Activated CD4-positive, alpha-beta T cell treated with anti-CD3 and anti-CD28 coated beads, Interleukin-2, amount 50 U/mL, for 48 hours (primary cell): ENCODE measurements at regions not wholly inside any gene's neighbourhood (a gene's known extent, or its start where the extent isn't known, plus 50 kb on each side); places are given as distances from the start of the nearest gene placed in this dataset.
"Not testable (repeated sequence)": the region's sequence is repeated elsewhere in the genome, so short reads cannot be mapped to it uniquely, and the experiment has no call there.

Experiments used
- DNase-seq, 2 experiments: peaks; one replicate each; pipeline ENCODE4 v3.0.0-alpha.2; 2020

GRCh38 chr16:33995821-33996372 lies 536.5 kb downstream of the TP53TG3F start:
- not testable (repeated sequence) for DNase-seq

- DNase-seq = not testable (repeated sequence)
Measured at GRCh38 chr16:34001184-34001583, 541.8 kb downstream of the TP53TG3F start.

GRCh38 chr16:34001961-34002360 lies 542.5 kb downstream of the TP53TG3F start:
- DNase-seq = not testable (repeated sequence)

GRCh38 chr16:34014841-34015820 lies 555.7 kb downstream of the TP53TG3F start:
- not testable (repeated sequence) for DNase-seq

GRCh38 chr16:34018277-34018676 lies 558.9 kb downstream of the TP53TG3F start:
- DNase-seq = not testable (repeated sequence)

GRCh38 chr16:34050787-34051320 lies 591.4 kb downstream of the TP53TG3F start:
- no peak for DNase-seq

GRCh38 chr16:34054137-34054536 lies 594.7 kb downstream of the TP53TG3F start:
- DNase-seq = no peak

- no peak for DNase-seq
Measured at GRCh38 chr16:34054969-34055368, 595.6 kb downstream of the TP53TG3F start.

GRCh38 chr16:34062620-34063253 lies 603.3 kb downstream of the TP53TG3F start:
- not testable (repeated sequence) for DNase-seq

GRCh38 chr16:34063498-34064157 lies 604.2 kb downstream of the TP53TG3F start:
- DNase-seq = not testable (repeated sequence)

GRCh38 chr16:34064602-34065001 lies 605.2 kb downstream of the TP53TG3F start:
- DNase-seq = not testable (repeated sequence)

- DNase-seq = not testable (repeated sequence)
Measured at GRCh38 chr16:34069731-34070130, 610.3 kb downstream of the TP53TG3F start.

GRCh38 chr16:34078691-34079090 lies 619.3 kb downstream of the TP53TG3F start:
- DNase-seq = no peak

GRCh38 chr16:34085038-34085437 lies 625.6 kb downstream of the TP53TG3F start:
- DNase-seq = not testable (repeated sequence)

GRCh38 chr16:34095006-34095405 lies 635.6 kb downstream of the TP53TG3F start:
- not testable (repeated sequence) for DNase-seq

GRCh38 chr16:34096911-34097310 lies 637.5 kb downstream of the TP53TG3F start:
- not testable (repeated sequence) for DNase-seq

- DNase-seq = not testable (repeated sequence)
Measured at GRCh38 chr16:34097326-34097725, 637.9 kb downstream of the TP53TG3F start.

GRCh38 chr16:34098033-34098432 lies 638.6 kb downstream of the TP53TG3F start:
- not testable (repeated sequence) for DNase-seq

- not testable (repeated sequence) for DNase-seq
Measured at GRCh38 chr16:34099028-34099427, 639.6 kb downstream of the TP53TG3F start.
